ENCODE measurements at regions not wholly inside any gene's neighbourhood (a gene's known extent, or its start where the extent isn't known, plus 50 kb on each side); places are given as distances from the start of the nearest gene placed in this dataset.

GRCh38 chr12:94807951-94808350 is 157.6 kb upstream of the TMCC3 start:
- TF ChIP-seq CTCF (IDR thresholded peaks at IDR 0.05; ENCODE audit: insufficient read depth, low read length, poor library complexity, severe bottlenecking) (no peak), EZH2phosphoT487 (conservative IDR thresholded peaks at IDR 0.05; ENCODE audit: low read length) (no peak)
